ACHN (cell line): ENCODE measurements at regions not wholly inside any gene's neighbourhood (a gene's known extent, or its start where the extent isn't known, plus 50 kb on each side); places are given as distances from the start of the nearest gene placed in this dataset.
"Not testable (repeated sequence)": the region's sequence is repeated elsewhere in the genome, so short reads cannot be mapped to it uniquely, and the experiment has no call there.

Experiments
- DNase-seq: peaks from one replicate; pipeline ENCODE4 v3.0.0-alpha.2; 2015
- in situ Hi-C: cut with HindIII; loops from 2 replicates; pipeline ENCODE4 v1.10.0; 2017; ENCODE audit warnings: low sequenced_read_pairs, low pct_ligation_motif_present, low pct_unique_long_range_greater_than_20kb

GRCh38 chr1:217164403-217164802 lies 441.2 kb upstream of the ESRRG start:
- DNase-seq, result no peak
- in situ Hi-C loops, result no loop called here

GRCh38 chr1:217153361-217153760 lies 430.1 kb upstream of the ESRRG start:
- DNase-seq, result no peak
- in situ Hi-C loops, result no loop called here

- DNase-seq, result no peak
- in situ Hi-C loops, result no loop called here
Observed at GRCh38 chr1:217150366-217150765, 427.1 kb upstream of the ESRRG start.

GRCh38 chr1:217149791-217150190 lies 426.6 kb upstream of the ESRRG start:
- DNase-seq, result no peak
- in situ Hi-C loops, result no loop called here

GRCh38 chr1:217141711-217142110 lies 418.5 kb upstream of the ESRRG start:
- in situ Hi-C loops, result no loop called here
- no peak for DNase-seq

- in situ Hi-C loops, result no loop called here
- no peak for DNase-seq
Observed at GRCh38 chr1:217140041-217140901, 417.0 kb upstream of the ESRRG start.

- in situ Hi-C loops, result no loop called here
- DNase-seq, result no peak
Observed at GRCh38 chr1:217139513-217139912, 416.3 kb upstream of the ESRRG start.

GRCh38 chr1:217138799-217139466 lies 415.7 kb upstream of the ESRRG start:
- in situ Hi-C loops, result no loop called here
- DNase-seq, result no peak

GRCh38 chr1:217138173-217138765 lies 415.0 kb upstream of the ESRRG start:
- no peak for DNase-seq
- in situ Hi-C loops, result no loop called here

GRCh38 chr1:217137210-217137881 lies 414.1 kb upstream of the ESRRG start:
- in situ Hi-C loops, result no loop called here
- DNase-seq, result no peak

- no peak for DNase-seq
- in situ Hi-C loops, result no loop called here
Observed at GRCh38 chr1:217136895-217137205, 413.6 kb upstream of the ESRRG start.

- DNase-seq, result no peak
- in situ Hi-C loops, result no loop called here
Observed at GRCh38 chr1:217135987-217136894, 413.0 kb upstream of the ESRRG start.

- in situ Hi-C loops, result no loop called here
Observed at GRCh38 chr1:217135569-217135915, 412.3 kb upstream of the ESRRG start.

GRCh38 chr1:217134857-217135568 lies 411.8 kb upstream of the ESRRG start:
- DNase-seq, result peak; percentile 34

More at GRCh38 chr1:217135569-217135915, 412.3 kb upstream of the ESRRG start:
- no peak for DNase-seq

GRCh38 chr1:217133958-217134856 lies 411.0 kb upstream of the ESRRG start:
- in situ Hi-C loops, result no loop called here
- DNase-seq, result peak; percentile 35

More at GRCh38 chr1:217134857-217135568, 411.8 kb upstream of the ESRRG start:
- in situ Hi-C loops, result no loop called here

GRCh38 chr1:217133092-217133491 lies 409.9 kb upstream of the ESRRG start:
- in situ Hi-C loops, result no loop called here
- no peak for DNase-seq

- in situ Hi-C loops, DNase-seq: not testable (repeated sequence)
Observed at GRCh38 chr1:217123340-217123739, 400.1 kb upstream of the ESRRG start.
